WI38 (cell line): ENCODE measurements at regions not wholly inside any gene's neighbourhood (a gene's known extent, or its start where the extent isn't known, plus 50 kb on each side); places are given as distances from the start of the nearest gene placed in this dataset.

Experiments used
- H3K4me3 ChIP-seq: 2 replicates; pipeline ENCODE4 v1.5.1; 2011; ENCODE audit warnings: low read depth, mild to moderate bottlenecking, control low read depth, low read length
- TF ChIP-seq, protein P1 (sequence below): IDR thresholded peaks from 2 replicates; pipeline ENCODE4 v1.5.1; 2012; ENCODE audit warnings: low read depth, mild to moderate bottlenecking, control low read depth, low read length

DNA sequence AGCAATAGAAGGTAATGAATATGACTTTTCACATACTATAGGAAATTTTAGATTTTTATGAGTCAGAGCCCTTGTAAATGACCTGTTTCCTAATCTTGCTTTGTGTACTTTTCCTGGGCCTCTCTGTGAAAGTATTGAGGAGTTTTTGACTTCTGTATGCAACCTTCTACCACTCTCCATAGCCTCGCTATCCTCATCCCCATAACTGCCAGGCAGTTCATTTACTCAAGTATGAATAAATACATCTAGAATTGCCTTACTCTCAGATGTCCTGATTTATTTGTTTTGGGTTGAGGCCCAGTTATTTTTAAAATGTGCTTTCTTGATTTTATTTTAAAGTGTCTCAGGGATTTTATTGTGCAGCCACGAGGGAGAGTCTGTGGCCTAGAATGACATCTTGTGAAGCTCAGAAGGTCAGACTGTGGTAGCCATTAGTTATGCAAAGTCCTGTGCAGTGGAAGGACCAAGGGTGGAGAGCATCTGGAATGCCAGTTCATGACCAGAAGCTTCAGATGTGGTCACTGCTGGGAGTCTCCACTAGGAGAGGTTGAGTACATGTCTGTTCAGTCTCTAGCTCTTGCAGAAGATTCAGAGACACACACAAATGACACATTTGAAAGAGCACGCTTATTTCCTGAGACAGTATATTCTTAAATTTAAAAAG is 346.2 kb upstream of the IMPG1 start:
- H3K4me3 ChIP-seq = no peak overlapping the region
- TF ChIP-seq, protein P1, sequence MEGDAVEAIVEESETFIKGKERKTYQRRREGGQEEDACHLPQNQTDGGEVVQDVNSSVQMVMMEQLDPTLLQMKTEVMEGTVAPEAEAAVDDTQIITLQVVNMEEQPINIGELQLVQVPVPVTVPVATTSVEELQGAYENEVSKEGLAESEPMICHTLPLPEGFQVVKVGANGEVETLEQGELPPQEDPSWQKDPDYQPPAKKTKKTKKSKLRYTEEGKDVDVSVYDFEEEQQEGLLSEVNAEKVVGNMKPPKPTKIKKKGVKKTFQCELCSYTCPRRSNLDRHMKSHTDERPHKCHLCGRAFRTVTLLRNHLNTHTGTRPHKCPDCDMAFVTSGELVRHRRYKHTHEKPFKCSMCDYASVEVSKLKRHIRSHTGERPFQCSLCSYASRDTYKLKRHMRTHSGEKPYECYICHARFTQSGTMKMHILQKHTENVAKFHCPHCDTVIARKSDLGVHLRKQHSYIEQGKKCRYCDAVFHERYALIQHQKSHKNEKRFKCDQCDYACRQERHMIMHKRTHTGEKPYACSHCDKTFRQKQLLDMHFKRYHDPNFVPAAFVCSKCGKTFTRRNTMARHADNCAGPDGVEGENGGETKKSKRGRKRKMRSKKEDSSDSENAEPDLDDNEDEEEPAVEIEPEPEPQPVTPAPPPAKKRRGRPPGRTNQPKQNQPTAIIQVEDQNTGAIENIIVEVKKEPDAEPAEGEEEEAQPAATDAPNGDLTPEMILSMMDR = no peak

DNA sequence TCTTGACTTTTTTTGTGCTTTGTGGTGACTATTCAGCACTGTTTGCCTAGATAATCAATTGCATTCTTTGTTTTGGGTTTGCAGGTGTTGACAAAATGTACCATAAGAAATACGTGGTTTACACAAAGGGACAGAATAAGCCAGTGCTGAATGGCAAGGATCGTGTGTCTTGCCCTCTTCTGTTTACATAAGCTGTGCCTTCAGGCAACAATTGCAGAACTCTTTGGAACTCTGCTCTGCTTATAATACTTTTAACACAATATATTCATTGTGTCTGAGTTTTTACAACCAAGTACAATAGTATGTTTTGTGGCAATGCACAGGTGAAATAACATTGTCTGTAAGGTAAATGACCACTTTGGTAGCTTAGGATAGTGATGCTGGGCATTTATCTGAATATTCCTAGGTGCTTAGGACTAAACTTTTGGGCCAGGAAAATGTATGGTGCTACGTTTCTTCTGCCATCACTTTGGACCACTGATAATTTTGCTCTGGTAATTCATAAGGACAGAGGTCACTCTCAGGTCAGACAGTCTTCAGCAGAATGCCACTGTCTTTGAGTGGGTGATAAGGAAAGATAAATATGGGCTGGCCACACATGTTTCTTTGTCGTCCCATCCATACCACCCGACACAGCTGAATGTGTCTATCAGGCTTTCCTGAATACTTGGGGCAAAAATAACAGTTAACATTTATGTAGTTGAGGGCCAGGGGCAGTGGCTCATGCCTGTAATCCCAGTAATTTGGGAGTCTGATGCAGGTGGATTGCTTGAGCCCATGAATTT is 344.6 kb upstream of the IMPG1 start:
- TF ChIP-seq, protein P1 = no peak

GRCh38 chr6:76403064-76403463 is 330.6 kb upstream of the IMPG1 start:
- TF ChIP-seq, protein P1 = no peak
- no peak overlapping the region for H3K4me3 ChIP-seq

More for the DNA sequence above, 344.6 kb upstream of the IMPG1 start:
- no peak overlapping the region for H3K4me3 ChIP-seq

- H3K4me3 ChIP-seq = no peak overlapping the region
- TF ChIP-seq, protein P1 = no peak
Observed at GRCh38 chr6:76397966-76398365, 325.5 kb upstream of the IMPG1 start.

GRCh38 chr6:76382201-76382600 is 309.7 kb upstream of the IMPG1 start:
- TF ChIP-seq, protein P1 = no peak

DNA sequence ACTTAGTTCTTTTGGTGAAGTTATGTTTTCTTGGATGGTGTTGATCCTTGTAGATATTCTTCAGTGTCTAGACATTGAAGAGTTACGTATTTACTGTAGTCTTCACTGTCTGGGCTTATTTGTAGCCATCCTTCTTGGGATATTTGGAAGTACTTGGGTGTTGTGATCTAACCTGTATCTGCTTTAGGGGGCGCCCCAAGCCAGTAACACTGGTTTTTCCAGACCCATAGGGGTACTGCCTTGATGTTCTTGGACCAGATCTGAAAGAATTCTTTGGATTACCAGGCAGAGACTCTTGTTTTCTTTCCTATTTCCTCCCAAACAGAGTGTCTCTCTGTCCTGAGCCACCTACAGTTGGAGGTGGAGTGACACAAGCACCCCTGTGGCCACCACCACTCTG is 309.1 kb upstream of the IMPG1 start:
- TF ChIP-seq, protein P1 = no peak
- H3K4me3 ChIP-seq = no peak overlapping the region

More at GRCh38 chr6:76382201-76382600, 309.7 kb upstream of the IMPG1 start:
- no peak overlapping the region for H3K4me3 ChIP-seq

DNA sequence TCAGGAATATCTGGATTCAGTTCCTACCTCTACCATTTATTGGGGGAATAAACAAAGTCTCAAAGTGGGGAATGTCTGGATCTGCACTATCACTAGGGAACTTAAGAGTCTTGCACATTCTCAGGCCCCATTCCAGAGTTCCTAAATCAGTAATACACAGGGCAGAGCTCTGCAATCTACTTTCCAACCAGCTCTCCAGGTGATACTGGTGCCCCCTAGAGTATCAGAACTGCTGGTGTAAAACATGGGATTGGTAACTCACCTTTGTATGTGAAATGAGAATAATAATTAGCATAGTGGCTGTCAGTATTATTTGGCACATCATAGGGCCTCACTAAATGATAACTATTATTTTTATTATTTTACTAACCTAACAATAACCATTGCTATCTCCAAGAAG is 278.8 kb upstream of the IMPG1 start:
- H3K4me3 ChIP-seq = no peak overlapping the region
- TF ChIP-seq, protein P1 = no peak
